ENCODE measurements at regions not wholly inside any gene's neighbourhood (a gene's known extent, or its start where the extent isn't known, plus 50 kb on each side); places are given as distances from the start of the nearest gene placed in this dataset.
"Not testable (repeated sequence)": the region's sequence is repeated elsewhere in the genome, so short reads cannot be mapped to it uniquely, and the experiment has no call there.

DNA sequence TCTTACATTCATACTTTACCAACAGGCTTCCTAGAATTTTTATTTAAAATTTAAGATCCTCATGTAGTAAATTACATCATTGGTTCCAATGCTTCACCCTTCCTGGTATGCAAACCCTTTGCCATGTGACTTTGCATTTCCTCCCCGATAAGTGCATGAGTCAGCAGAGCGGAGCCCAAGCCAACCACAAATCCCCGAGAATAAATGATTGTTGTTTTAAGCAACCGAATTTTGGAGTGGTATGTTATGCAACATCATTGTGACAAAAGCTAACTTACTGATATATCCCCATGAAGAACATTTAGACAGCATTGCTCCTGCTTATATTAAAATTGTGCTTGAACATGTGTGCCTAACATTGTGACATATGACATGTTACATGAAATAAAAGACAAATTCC is 199.4 kb upstream of the DDX53 start:
- DNase-seq (ENCODE audit: low read depth in 3 of 3), result no peak

DNA sequence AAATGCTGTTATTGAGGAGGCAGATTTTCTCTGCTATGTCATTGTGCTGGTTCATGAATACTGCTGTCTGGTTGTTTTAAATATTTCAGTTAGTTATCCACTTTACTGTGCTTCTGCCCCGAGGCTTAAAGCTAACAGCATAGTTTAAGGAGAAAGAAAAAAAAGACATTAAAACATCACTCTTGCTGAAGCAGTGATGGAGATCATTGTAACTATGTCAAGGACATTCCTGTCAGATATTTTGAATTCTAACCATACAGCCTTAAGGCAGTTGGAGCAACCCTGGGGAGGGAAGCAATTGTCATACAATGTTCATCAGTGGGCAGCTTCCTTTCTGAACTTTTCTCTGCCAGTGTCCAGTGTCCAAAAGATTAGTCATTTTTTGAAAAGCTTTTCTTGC is 199.0 kb upstream of the DDX53 start:
- no peak for DNase-seq (ENCODE audit: low read depth in 3 of 3)

DNA sequence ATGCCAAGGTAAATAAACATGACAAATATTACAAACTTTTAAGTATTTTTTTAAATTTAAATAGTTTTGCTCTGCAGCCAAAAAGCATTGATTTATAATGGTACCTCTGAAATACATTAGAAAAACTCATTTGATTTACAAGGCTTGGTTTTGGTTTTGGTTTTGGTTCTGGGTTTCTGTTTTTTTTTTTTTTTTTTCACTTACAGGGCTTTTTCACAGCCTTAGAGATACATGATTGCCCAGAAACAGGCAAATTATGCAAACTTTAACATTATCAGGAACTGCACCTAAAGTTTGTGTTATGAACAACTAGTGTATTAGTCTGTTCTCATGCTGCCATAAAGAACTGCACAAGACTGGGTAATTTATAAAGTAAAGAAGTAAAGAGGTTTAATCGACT is 196.4 kb upstream of the DDX53 start:
- no peak for DNase-seq (ENCODE audit: low read depth in 3 of 3)

DNA sequence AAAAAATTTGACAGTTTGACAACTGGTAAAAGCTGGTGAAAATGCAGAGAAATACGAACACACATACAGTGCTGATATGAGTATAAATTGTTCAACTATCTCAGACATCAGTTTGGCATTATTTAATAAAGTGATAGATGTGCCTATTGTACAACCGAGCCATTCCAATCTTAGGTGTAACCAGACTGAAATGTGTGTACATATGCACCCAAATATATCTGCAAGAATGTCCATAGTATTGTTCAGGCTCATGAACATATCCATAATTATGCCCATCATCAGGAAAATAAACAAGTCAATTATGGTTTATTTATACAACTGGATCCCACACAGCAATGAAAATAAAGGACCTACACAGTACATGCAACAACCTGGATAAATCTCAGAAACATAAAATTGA is 188.9 kb upstream of the DDX53 start:
- DNase-seq (ENCODE audit: low read depth in 3 of 3), result no peak

DNA sequence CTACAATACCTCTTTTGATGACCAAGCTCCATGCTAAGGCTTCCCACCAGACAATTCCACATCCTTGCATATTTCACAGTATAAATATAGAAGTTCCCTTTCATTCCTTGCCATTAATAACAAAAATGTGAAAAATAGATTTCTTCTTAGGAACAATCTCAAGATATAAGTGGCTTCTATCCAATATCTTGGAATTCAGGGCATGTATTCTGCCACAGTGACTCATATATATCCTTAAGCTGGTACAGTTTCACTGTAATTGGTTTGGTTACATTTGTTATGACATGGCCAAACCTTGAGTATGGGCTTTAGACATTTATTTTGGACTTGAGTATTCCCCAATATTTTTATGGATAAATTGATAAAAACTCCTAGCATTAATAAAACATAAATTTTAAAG is 181.7 kb upstream of the DDX53 start:
- no peak for DNase-seq (ENCODE audit: low read depth in 3 of 3)

DNA sequence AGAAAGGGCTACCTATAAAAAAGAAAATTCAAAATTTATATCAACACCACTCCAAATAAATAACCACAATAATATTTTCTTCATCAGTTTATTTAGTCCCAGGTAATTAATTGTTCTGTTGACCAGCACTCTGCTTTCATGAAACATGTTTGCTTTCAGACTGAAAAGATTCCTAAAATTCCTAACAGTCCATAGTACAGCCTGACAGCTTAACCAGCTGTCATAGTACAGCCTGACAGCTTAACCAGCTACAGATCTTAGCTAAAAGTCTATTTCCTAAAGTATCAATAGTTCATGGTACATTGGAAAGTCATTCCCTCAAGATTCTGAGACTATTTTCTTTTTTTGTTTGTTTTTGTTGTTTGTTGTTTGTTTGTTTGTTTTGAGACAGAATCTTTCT is 144.1 kb upstream of the DDX53 start:
- DNase-seq (ENCODE audit: low read depth in 3 of 3), result no peak

DNA sequence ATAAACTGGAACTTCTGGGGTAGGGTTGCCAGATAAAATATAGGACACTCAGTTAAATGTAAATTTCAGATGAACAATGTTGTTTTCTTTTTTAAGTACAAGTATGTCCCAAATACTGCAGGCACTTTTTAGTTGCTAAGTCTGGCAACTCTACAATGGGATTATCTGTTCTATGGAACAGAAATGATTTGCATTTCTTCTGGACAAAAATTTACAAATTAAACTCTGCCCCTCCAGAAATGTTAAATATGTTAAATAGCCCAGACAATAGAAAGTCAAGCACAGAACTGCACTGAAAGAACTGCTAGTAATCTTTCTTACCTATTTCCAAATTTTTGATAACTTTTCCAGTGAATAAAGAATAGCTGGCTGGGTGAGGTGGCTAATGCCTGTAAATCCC is 140.1 kb upstream of the DDX53 start:
- DNase-seq (ENCODE audit: low read depth in 3 of 3), result no peak

DNA sequence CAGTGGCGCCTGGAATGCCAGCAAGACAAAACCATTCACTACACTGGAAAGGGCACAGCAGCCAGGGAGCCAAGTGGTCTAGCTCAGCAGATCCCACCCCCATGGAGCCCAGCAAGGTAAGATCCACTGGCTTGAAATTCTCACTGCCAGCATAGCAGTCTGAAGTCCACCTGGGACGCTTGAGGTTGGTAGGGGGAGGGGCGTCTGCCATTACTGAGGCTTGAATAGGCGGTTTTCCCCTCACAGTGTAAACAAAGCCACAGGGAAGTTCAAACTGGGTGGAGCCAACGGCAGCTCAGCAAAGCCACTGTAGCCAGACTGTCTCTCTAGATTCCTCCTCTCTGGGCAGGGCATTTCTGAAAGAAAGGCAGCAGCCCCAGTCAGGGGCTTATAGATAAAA is 133.0 kb upstream of the DDX53 start:
- DNase-seq (ENCODE audit: low read depth in 3 of 3), result not testable (repeated sequence)

DNA sequence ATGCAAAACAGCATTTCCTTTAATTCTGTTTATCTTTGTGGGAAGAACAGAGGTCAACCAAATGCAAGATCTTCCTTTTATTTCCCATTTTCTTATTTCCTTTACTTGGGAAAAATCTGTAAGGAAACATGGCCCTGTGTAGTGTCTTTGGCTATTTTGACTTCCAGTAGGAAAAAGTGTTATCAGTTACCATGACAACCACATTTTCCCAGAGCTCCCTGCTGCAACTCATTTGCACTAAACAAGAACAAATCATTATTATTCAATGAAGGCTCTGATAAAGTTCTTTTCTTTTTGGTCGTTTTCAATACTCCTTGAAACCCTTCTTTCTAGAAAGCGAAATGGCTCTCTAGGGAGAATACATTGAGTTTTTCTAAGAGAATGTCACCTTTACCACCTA is 117.2 kb upstream of the DDX53 start:
- DNase-seq (ENCODE audit: low read depth in 3 of 3), result no peak

DNA sequence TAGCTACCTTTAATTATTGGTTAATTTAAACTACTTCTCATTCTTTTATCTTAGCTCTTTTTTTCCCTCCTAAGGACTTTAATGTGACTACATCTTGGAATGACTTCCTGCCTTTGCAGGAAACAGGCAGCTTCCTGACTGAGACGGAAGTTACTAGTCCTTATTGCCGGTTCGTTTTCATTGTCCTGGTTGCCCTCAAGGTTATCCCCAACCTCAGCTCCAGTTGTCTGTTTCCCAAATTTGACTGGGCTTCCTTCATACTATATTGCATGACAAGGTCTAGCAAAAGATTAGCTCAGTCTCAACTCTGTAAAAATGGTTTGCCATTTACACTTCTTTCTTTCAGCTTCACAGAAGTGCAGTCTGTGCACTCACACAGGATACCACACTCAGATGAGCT is 109.9 kb upstream of the DDX53 start:
- DNase-seq (ENCODE audit: low read depth in 3 of 3), result no peak

DNA sequence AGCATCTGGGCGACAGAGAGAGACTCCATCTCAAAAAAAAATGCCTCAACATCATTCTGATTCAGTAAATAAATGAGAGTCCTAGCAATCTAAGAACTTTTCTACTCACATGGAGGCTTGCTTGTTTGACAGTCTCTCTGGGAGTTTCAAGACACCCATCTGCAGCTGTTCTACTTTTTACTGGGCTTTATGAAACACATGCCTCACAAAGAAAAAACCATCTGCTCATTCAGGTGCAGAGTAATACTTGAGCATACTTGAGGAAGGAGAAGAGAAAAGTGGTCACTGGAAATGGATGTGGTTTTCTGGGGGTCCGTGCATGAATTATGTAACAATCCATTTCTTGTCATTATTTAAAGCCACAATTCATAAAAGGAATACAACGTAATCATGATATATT is 87.1 kb upstream of the DDX53 start:
- no peak for DNase-seq (ENCODE audit: low read depth in 3 of 3)

DNA sequence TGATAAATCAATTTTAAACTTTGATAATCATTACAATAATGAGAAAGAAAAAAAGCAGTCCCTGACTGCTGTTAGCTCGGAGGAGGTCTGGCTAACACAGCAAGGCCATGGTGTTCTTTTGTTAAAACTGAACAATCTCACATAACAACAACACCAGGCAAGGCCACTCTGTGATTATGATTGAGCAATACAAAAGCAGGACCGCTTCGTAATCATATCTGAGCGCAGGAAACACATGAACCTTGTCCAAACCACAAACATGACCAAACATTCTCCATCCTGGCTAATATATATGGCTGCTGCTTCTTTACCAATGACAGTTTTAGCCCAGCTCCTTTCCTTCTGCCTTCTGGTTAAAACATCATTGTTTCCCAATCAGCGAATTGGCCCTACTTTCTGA is 76.8 kb upstream of the DDX53 start:
- no peak for DNase-seq (ENCODE audit: low read depth in 3 of 3)

DNA sequence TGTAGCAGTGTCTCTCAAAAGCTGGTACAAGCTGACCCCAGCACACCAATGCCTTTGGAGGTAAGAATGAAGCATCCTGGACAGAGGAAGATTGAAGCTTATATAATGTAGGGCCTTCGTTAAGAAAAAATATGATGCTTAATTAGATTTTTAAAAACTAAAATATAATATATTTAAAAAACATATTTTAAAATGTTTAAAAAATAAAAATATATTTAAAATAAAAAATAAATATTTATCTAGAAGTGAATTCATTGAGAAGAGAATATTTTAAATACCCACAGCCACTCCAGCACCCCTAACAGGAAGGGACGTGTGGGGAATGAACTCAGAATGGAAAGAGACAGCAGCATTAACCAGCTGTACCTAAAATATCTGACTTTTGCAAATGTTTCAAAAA is 65.1 kb upstream of the DDX53 start:
- DNase-seq (ENCODE audit: low read depth in 3 of 3), result no peak

DNA sequence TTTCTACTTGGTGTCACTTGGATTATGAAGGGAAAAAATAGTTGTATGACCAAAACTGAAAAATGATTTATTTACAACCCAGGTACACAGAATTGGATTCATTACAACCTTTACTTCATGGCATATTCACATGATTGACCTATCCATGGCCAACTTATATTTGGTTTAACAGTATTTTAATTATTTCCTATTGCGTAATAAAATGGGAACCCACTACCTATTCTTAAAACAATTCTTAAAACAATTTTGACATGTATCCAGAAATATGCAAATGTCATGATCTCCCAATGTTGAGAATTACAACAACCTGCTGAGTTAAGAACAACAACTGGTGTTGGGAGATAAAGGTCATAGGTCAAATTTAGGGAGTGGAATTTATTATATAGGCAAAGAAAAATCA is 54.8 kb upstream of the DDX53 start:
- no peak for DNase-seq (ENCODE audit: low read depth in 3 of 3)

All from stimulated activated CD4-positive, alpha-beta T cell treated with anti-CD3 and anti-CD28 coated beads, TNF-alpha, amount 100 ng/mL, for 24 hours (primary cell).